Cerebellar nuclear complex (tissue), 1 donor: ENCODE measurements at regions not wholly inside any gene's neighbourhood (a gene's known extent, or its start where the extent isn't known, plus 50 kb on each side); places are given as distances from the start of the nearest gene placed in this dataset.

Experiments
- DNase-seq, 2 experiments: peaks; one replicate each; lab custom pipeline; 2025; lab: John Stamatoyannopoulos, UW

GRCh38 chr18:26700728-26701127 is 152.4 kb upstream of the KCTD1 start:
- no peak for DNase-seq

DNA sequence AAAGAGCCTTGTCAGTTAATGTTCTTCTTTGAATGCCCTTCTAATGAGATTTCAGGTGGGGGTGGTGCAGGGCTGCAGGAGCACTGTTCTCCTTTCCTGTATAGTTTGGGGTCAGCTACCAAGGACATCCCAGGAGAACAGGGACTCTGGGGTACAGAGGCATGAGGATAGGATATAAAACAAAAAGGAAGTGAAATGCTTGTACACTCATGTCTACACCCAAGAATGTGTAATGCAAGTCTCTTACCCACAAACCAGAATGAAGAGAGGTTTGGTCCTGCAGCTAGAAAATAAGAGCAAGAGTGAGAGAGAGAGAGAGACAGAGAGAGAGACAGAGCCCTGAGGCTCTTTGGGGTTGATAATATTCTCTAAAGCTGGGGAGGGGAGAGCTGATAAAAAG is 151.8 kb upstream of the KCTD1 start:
- DNase-seq = no peak

GRCh38 chr18:26697186-26697884 is 149.0 kb upstream of the KCTD1 start:
- DNase-seq = no peak

DNA sequence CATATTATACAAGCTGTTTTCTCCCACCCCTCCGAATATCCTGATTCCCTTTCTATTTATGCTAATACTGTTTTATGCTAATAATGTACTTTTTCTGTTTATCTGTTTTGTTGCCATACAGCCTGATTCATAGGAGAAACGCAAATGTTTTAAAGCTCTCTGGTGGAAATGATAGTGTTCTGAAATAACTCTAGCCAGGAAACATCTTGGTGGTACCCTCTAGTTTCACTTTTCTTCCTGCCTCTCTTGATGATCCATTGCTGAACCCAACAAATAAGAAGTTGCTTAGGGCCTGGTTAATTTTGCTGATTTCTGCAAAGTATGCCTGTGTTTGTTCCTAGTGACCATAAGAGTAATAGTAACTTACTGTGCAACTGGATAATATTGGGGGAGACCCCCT is 148.4 kb upstream of the KCTD1 start:
- no peak for DNase-seq

DNA sequence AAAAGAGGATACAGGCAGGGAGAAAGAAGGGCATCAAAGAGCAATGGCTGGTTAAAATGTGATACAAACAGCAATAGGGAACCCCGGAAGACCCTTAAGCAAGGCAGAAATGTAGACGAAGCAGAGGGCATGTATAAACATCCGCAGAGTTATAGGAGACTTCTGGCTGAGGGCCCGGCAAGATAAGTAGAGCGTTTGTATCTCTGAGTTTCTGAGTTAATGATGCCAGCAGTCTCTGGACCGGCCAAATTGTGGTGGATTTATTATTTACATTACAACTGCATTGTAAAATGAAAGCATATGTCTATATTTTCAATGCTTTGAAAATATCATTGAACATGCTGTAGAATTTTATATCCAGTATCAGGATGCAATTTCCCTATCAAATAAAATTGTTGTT is 148.0 kb upstream of the KCTD1 start:
- no peak for DNase-seq

DNA sequence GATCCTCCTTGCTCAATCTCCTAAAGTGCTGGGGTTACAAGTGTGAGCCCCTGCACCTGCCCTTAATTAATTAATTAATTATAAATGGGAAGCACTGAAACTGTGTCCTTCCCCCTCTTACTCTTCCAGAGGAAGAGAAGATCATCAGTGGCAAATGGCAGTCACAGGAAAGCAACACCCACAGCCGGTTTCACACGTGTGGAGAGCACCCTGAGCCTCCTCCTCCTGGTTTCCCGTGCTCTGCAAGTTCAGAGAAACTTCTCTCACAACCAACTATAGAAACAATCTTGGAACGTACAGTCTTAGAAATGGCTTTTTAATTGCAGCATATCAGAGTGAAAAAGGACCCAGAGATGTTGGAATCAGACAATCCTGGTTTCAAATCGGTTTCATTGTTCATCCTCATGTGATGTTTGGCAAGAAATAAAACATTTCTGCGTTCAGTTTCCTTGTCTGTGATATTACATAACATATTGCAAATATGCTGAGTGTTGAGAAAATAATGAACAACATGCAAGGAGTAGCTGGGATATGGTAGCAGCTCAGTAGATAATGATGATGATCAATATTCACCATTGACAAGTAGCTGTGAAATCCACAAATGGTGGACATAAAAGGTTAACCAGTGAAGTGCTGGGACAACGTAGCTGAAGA is 141.0 kb upstream of the KCTD1 start:
- no peak for DNase-seq

- DNase-seq = no peak
Measured at GRCh38 chr18:26686532-26686931, 138.2 kb upstream of the KCTD1 start.

DNA sequence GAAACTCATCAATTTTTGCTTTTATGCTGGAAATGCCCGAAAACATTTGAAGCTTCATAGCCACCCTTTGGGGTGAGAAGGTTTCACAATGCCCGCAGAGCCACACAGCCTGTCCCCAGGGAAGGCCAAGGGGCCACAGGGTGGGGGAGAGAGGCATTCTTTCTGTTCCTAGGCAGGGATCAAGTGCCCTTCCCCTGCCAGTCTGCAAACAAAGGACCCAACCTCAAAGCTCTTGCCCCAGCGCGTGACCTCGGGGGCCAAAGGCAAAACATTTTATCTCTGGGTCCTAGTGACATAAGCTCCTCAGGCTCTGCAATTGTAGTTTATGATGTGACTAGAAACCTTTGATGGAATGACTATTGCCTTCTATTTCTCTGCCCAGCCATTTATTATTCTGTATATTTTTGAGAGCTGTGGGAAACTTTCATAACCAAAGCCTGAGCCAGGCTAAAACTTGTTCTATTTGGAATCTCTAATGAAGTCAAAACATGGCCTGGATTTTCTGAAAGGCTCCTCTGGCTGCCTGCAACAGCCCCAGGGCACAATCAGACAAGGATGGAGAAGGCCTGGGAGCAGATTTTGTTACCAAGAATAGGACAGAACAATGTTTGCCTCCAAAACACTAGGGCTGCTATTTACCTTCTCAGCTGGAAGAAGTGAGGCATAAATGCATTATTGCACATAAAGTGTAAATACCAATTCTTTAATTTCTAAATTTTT is 137.2 kb upstream of the KCTD1 start:
- no peak for DNase-seq

DNA sequence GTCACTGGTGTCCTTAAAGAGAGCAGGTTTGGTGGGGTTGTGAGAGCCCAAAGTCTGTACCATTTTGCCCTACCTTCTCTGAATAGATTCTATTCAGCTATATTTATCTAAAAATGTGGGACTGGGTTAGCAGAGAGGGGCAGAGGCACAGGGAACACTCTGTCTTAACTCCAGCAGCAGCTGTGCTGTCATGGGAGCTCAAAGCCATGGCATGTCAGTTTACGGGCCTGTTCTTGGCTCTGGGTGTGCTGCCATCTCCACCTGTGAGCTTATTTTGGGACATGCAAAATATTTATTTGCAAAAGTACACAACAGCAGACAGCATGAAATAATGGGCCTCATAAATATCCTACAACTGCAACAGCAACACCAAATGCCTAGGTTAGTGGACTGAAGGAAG is 129.6 kb upstream of the KCTD1 start:
- DNase-seq = no peak

GRCh38 chr18:26667046-26667445 is 118.7 kb upstream of the KCTD1 start:
- no peak for DNase-seq

- no peak for DNase-seq
Measured at GRCh38 chr18:26662996-26663395, 114.6 kb upstream of the KCTD1 start.

DNA sequence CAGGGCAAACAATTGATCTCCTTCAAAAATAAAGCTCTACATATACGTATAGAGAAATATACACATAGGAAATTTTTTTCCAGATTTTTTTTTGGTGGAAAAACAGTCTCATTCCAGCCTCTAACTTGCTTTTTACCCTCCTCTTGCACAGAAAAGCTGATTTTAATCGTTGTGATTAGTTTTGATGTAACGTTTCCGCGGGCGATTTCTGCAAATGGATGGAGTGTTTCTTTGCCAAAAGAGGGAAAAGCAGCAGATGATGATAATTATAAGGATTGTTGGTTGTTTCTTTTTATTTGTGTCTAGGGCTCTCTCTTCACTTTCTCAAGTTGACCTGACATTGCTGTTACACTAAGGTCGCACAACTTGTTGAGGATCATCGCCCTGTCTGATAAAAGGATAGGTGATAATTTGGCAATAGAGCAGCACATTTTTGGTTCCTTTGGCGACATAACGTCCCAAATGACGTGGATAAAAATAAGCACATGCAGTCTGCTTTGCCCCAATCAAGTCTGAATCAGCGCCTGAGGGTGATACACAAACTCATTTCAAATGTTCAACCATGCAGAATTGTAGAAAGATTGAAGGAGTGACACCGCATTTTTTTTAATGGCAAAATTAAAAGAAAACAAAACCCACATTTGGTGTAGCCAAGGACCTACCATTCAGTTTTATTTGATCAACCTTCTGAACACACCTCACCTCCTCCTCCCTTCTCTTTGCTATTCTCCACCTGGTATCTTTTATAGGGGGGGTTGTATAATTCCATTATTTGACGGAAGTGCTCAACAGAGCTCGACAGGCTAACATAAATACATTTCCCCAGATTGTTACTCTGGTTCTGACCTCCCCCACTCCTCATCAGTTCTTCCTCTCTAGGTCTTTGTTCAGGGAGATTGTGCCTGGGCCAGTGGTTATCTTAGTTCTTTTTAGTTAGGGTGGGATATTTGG is 109.6 kb upstream of the KCTD1 start:
- no peak for DNase-seq

GRCh38 chr18:26656944-26657536 is 108.7 kb upstream of the KCTD1 start:
- peak in 1 of 2 experiments; percentile 45 for DNase-seq

GRCh38 chr18:26656431-26656943 is 108.1 kb upstream of the KCTD1 start:
- no peak for DNase-seq

- DNase-seq = no peak
Measured at GRCh38 chr18:26655525-26656430, 107.4 kb upstream of the KCTD1 start.

GRCh38 chr18:26654616-26655524 is 106.5 kb upstream of the KCTD1 start:
- DNase-seq = no peak

- no peak for DNase-seq
Measured at GRCh38 chr18:26653943-26654615, 105.7 kb upstream of the KCTD1 start.

DNA sequence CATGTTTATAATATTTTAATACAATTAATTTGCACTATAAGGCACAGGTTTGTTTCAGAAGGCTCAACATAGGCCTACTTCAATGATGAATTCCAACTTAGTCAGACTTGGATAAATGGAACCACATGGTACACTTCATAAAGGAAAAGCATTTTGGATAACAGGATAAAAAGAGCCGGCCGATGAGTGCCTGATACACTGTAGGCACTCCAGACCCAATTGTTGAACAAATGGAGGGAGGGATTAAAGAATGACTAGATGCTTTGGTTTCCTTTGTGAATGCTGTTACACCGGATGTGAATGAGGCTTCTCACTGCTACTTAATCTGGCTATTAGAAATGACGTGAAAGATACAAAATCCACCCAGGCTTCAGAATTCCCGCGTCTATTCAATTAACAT is 104.1 kb upstream of the KCTD1 start:
- DNase-seq = no peak
